ENCODE measurements at regions not wholly inside any gene's neighbourhood (a gene's known extent, or its start where the extent isn't known, plus 50 kb on each side); places are given as distances from the start of the nearest gene placed in this dataset.
"Not testable (repeated sequence)": the region's sequence is repeated elsewhere in the genome, so short reads cannot be mapped to it uniquely, and the experiment has no call there.

- not testable (repeated sequence) for TF ChIP-seq CTCF (conservative IDR thresholded peaks at IDR 0.05; ENCODE audit: low read length); EZH2phosphoT487 (IDR thresholded peaks at IDR 0.05; ENCODE audit: borderline replicate concordance, low read depth, low read length)
These were observed 263.5 kb upstream of the CRIM1 start for GRCh38 chr2:36091844-36092741.

Data from OCI-LY7 (cell line).